ENCODE measurements at regions not wholly inside any gene's neighbourhood (a gene's known extent, or its start where the extent isn't known, plus 50 kb on each side); places are given as distances from the start of the nearest gene placed in this dataset.
"Not testable (repeated sequence)": the region's sequence is repeated elsewhere in the genome, so short reads cannot be mapped to it uniquely, and the experiment has no call there.

DNA sequence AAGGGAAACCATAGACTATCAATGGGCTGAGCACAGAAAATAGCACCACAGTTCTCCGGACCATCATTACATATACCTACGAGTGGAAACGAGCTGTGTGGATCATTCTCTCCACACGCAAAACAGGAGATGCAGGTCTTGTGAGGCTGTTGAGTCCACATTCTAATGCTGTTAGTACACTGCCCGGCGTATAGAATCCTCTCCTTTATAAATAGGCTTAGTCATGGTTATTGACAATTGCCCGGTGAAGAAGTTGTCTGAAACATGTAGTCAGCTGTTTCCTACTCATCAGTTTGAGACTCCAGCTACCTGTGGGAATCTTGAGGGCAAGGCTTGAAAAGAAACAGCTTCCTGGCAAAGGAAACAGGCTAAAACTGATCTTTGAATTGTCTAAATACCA lies 602.0 kb upstream of the EDIL3 start:
- no peaks in the 10 kb centered on the region for H3K4me1 ChIP-seq (ENCODE audit: control insufficient read depth in 4 of 4, insufficient read depth in 4 of 4, low read length in 3 of 4)
- H3K36me3 ChIP-seq (ENCODE audit: control insufficient read depth in 4 of 4, insufficient read depth in 3 of 4, low read depth in 1 of 4, low read length in 3 of 4), result no peaks in the 10 kb centered on the region
- DNase-seq (ENCODE audit: low spot score), result no peak
- no peak overlapping the region for H3K27ac ChIP-seq (ENCODE audit: low read depth in 1 of 2, low read length in 2 of 2)
- WGBS, result 79% methylated on average over 7 of the region's 7 CpGs
- H3K4me3 ChIP-seq (ENCODE audit: low read depth in 1 of 3, low read length in 3 of 3), result no peak overlapping the region
- no peaks in the 10 kb centered on the region for H3K27me3 ChIP-seq (ENCODE audit: control insufficient read depth in 4 of 4, insufficient read depth in 4 of 4, low read length in 3 of 4)
- no peak for TF ChIP-seq JUND (IDR thresholded peaks at IDR 0.05)
- TF ChIP-seq, protein P1, sequence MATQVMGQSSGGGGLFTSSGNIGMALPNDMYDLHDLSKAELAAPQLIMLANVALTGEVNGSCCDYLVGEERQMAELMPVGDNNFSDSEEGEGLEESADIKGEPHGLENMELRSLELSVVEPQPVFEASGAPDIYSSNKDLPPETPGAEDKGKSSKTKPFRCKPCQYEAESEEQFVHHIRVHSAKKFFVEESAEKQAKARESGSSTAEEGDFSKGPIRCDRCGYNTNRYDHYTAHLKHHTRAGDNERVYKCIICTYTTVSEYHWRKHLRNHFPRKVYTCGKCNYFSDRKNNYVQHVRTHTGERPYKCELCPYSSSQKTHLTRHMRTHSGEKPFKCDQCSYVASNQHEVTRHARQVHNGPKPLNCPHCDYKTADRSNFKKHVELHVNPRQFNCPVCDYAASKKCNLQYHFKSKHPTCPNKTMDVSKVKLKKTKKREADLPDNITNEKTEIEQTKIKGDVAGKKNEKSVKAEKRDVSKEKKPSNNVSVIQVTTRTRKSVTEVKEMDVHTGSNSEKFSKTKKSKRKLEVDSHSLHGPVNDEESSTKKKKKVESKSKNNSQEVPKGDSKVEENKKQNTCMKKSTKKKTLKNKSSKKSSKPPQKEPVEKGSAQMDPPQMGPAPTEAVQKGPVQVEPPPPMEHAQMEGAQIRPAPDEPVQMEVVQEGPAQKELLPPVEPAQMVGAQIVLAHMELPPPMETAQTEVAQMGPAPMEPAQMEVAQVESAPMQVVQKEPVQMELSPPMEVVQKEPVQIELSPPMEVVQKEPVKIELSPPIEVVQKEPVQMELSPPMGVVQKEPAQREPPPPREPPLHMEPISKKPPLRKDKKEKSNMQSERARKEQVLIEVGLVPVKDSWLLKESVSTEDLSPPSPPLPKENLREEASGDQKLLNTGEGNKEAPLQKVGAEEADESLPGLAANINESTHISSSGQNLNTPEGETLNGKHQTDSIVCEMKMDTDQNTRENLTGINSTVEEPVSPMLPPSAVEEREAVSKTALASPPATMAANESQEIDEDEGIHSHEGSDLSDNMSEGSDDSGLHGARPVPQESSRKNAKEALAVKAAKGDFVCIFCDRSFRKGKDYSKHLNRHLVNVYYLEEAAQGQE (IDR thresholded peaks at IDR 0.05), result no peak
- TF ChIP-seq, protein P2, sequence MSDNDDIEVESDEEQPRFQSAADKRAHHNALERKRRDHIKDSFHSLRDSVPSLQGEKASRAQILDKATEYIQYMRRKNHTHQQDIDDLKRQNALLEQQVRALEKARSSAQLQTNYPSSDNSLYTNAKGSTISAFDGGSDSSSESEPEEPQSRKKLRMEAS (IDR thresholded peaks at IDR 0.05), result no peak
- no peak for TF ChIP-seq HNF4G (IDR thresholded peaks at IDR 0.05)
- no peak for TF ChIP-seq TAF1 (conservative IDR thresholded peaks at IDR 0.05)
- TF ChIP-seq NR2F2 (IDR thresholded peaks at IDR 0.05), result no peak
- TF ChIP-seq EGR1 (IDR thresholded peaks at IDR 0.05; ENCODE audit: low read depth in 2 of 2), result no peak
- TF ChIP-seq, protein P3, sequence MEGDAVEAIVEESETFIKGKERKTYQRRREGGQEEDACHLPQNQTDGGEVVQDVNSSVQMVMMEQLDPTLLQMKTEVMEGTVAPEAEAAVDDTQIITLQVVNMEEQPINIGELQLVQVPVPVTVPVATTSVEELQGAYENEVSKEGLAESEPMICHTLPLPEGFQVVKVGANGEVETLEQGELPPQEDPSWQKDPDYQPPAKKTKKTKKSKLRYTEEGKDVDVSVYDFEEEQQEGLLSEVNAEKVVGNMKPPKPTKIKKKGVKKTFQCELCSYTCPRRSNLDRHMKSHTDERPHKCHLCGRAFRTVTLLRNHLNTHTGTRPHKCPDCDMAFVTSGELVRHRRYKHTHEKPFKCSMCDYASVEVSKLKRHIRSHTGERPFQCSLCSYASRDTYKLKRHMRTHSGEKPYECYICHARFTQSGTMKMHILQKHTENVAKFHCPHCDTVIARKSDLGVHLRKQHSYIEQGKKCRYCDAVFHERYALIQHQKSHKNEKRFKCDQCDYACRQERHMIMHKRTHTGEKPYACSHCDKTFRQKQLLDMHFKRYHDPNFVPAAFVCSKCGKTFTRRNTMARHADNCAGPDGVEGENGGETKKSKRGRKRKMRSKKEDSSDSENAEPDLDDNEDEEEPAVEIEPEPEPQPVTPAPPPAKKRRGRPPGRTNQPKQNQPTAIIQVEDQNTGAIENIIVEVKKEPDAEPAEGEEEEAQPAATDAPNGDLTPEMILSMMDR (IDR thresholded peaks at IDR 0.05; ENCODE audit: low read depth, low read length, missing input control), result no peak
- TF ChIP-seq RXRA (IDR thresholded peaks at IDR 0.05), result no peak
- no peak for TF ChIP-seq HNF4A (conservative IDR thresholded peaks at IDR 0.05)
- TF ChIP-seq SP1 (IDR thresholded peaks at IDR 0.05), result no peak
- TF ChIP-seq, protein P4, sequence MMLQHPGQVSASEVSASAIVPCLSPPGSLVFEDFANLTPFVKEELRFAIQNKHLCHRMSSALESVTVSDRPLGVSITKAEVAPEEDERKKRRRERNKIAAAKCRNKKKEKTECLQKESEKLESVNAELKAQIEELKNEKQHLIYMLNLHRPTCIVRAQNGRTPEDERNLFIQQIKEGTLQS (IDR thresholded peaks at IDR 0.05), result no peak
- TF ChIP-seq RAD21 (IDR thresholded peaks at IDR 0.05), result no peak
- TF ChIP-seq FOXA1 (IDR thresholded peaks at IDR 0.05), result no peak
- H3K9me3 ChIP-seq (ENCODE audit: control insufficient read depth in 4 of 4, low read length in 3 of 4), result no peaks in the 10 kb centered on the region
- H3K9ac ChIP-seq (ENCODE audit: low read depth in 1 of 2, low read length in 2 of 2), result no peak overlapping the region

GRCh38 chr5:85000671-85001070 lies 616.0 kb upstream of the EDIL3 start:
- H3K4me1 ChIP-seq (ENCODE audit: control insufficient read depth in 4 of 4, insufficient read depth in 4 of 4, low read length in 3 of 4), result no peaks in the 10 kb centered on the region
- H3K9me3 ChIP-seq (ENCODE audit: control insufficient read depth in 4 of 4, low read length in 3 of 4), result no peaks in the 10 kb centered on the region
- H3K27ac ChIP-seq (ENCODE audit: low read depth in 1 of 2, low read length in 2 of 2), result no peak overlapping the region
- H3K4me3 ChIP-seq (ENCODE audit: low read depth in 1 of 3, low read length in 3 of 3), result no peak overlapping the region
- H3K9ac ChIP-seq (ENCODE audit: low read depth in 1 of 2, low read length in 2 of 2), result no peak overlapping the region
- no peaks in the 10 kb centered on the region for H3K27me3 ChIP-seq (ENCODE audit: control insufficient read depth in 4 of 4, insufficient read depth in 4 of 4, low read length in 3 of 4)
- DNase-seq (ENCODE audit: low spot score), result no peak
- TF ChIP-seq, protein P4 (IDR thresholded peaks at IDR 0.05), result no peak
- TF ChIP-seq RAD21 (IDR thresholded peaks at IDR 0.05) (no peak), TAF1 (conservative IDR thresholded peaks at IDR 0.05) (no peak), HNF4G (IDR thresholded peaks at IDR 0.05) (no peak), YY1 (IDR thresholded peaks at IDR 0.05) (no peak), FOXA1 (IDR thresholded peaks at IDR 0.05) (no peak)
- no peaks in the 10 kb centered on the region for H3K36me3 ChIP-seq (ENCODE audit: control insufficient read depth in 4 of 4, insufficient read depth in 3 of 4, low read depth in 1 of 4, low read length in 3 of 4)

GRCh38 chr5:85002026-85002425 lies 617.3 kb upstream of the EDIL3 start:
- WGBS, result 91% methylated on average over 9 of the region's 9 CpGs
- not testable (repeated sequence) for H3K27me3 ChIP-seq (ENCODE audit: control insufficient read depth in 4 of 4, insufficient read depth in 4 of 4, low read length in 3 of 4); H3K36me3 ChIP-seq (ENCODE audit: control insufficient read depth in 4 of 4, insufficient read depth in 3 of 4, low read depth in 1 of 4, low read length in 3 of 4)

More at GRCh38 chr5:85002026-85002425, 617.3 kb upstream of the EDIL3 start:
- H3K4me1 ChIP-seq (ENCODE audit: control insufficient read depth in 4 of 4, insufficient read depth in 4 of 4, low read length in 3 of 4); H3K9me3 ChIP-seq (ENCODE audit: control insufficient read depth in 4 of 4, low read length in 3 of 4); H3K27ac ChIP-seq (ENCODE audit: low read depth in 1 of 2, low read length in 2 of 2); H3K4me3 ChIP-seq (ENCODE audit: low read depth in 1 of 3, low read length in 3 of 3); DNase-seq (ENCODE audit: low spot score); H3K9ac ChIP-seq (ENCODE audit: low read depth in 1 of 2, low read length in 2 of 2): not testable (repeated sequence)

Measured in liver (tissue), 8 donors.